Mucosa of descending colon (tissue), 3 donors: ENCODE measurements at regions not wholly inside any gene's neighbourhood (a gene's known extent, or its start where the extent isn't known, plus 50 kb on each side); places are given as distances from the start of the nearest gene placed in this dataset.
"Not testable (repeated sequence)": the region's sequence is repeated elsewhere in the genome, so short reads cannot be mapped to it uniquely, and the experiment has no call there.

Experiments used
- ATAC-seq: fragments of 200-7000 bp; cut with Tn5 transposase; one replicate; pipeline ENCODE4 v1.9.1; 2020; ENCODE audit warnings: mild to moderate bottlenecking, moderate library complexity
- DNase-seq, 3 donors: peaks; one replicate each; pipeline ENCODE4 v3.0.0-alpha.2; 2020
- H3K36me3 ChIP-seq: fragments of 200-600 bp; one replicate; pipeline ENCODE4 v1.8.0; 2021; ENCODE audit warnings: low read depth, mild to moderate bottlenecking
- H3K4me1 ChIP-seq: fragments of 200-600 bp; one replicate; pipeline ENCODE4 v1.8.0; 2021; ENCODE audit warnings: low read depth, mild to moderate bottlenecking
- H3K4me3 ChIP-seq: fragments of 200-600 bp; one replicate; pipeline ENCODE4 v1.8.0; 2021; ENCODE audit warnings: mild to moderate bottlenecking
- H3K9me3 ChIP-seq: fragments of 200-600 bp; one replicate; pipeline ENCODE4 v1.8.0; 2021; ENCODE audit warnings: mild to moderate bottlenecking
- CTCF ChIP-seq: fragments of 200-600 bp; IDR thresholded peaks from one replicate; pipeline ENCODE4 v1.8.0; 2022; ENCODE audit warnings: antibody characterized with exemption, mild to moderate bottlenecking
- intact Hi-C, 2 donors: fragments of 100-400 bp; cut with DNase I in 1 of 2; cut with micrococcal nuclease in 1 of 2; formaldehyde crosslinking; loops; one replicate each; pipeline versions ENCODE4 v1.11.0 to v1.11.1; 2022; cut with DNase I, micrococcal nuclease
- donor health status: DM: no; HTN: no; CAD: no; lungs with moderate emphysema.
- donor health status: DM: no; HTN: no; CAD: no.
- donor health status: DM: no; HTN: yes; CAD: no.

GRCh38 chr2:192407692-192408091 lies 213.0 kb upstream of the TMEFF2 start:
- Histone ChIP-seq H3K36me3 (no peaks in the 10 kb centered on the region), H3K4me1 (no peaks in the 10 kb centered on the region), H3K9me3 (no peaks in the 10 kb centered on the region), H3K4me3 (no peak overlapping the region)
- no peak for DNase-seq
- intact Hi-C loops = no loop called here
- TF ChIP-seq CTCF = no peak
- no peak for ATAC-seq

GRCh38 chr2:192398236-192398635 lies 203.5 kb upstream of the TMEFF2 start:
- DNase-seq = no peak
- ATAC-seq = no peak
- intact Hi-C loops = no loop called here
- Histone ChIP-seq H3K36me3 (no peaks in the 10 kb centered on the region), H3K9me3 (no peaks in the 10 kb centered on the region), H3K4me1 (no peaks in the 10 kb centered on the region), H3K4me3 (no peak overlapping the region)
- TF ChIP-seq CTCF = no peak

- intact Hi-C loops = no loop called here
These were observed 199.9 kb upstream of the TMEFF2 start for GRCh38 chr2:192394605-192395004.

GRCh38 chr2:192391041-192391440 lies 196.3 kb upstream of the TMEFF2 start:
- ATAC-seq (no peak), DNase-seq (no peak)
- Histone ChIP-seq H3K4me3 (no peak overlapping the region), H3K4me1 (no peaks in the 10 kb centered on the region), H3K9me3 (no peaks in the 10 kb centered on the region), H3K36me3 (no peaks in the 10 kb centered on the region)
- intact Hi-C loops = no loop called here
- TF ChIP-seq CTCF = no peak

More at GRCh38 chr2:192394605-192395004, 199.9 kb upstream of the TMEFF2 start:
- DNase-seq (no peak), ATAC-seq (no peak)
- no peak overlapping the region for H3K4me3 ChIP-seq
- TF ChIP-seq CTCF = no peak
- H3K9me3 ChIP-seq = no peaks in the 10 kb centered on the region
- no peaks in the 10 kb centered on the region for H3K4me1 ChIP-seq
- no peaks in the 10 kb centered on the region for H3K36me3 ChIP-seq

- DNase-seq (no peak), ATAC-seq (no peak)
- no peak for TF ChIP-seq CTCF
- no peaks in the 10 kb centered on the region for H3K36me3 ChIP-seq
- H3K4me1 ChIP-seq = no peaks in the 10 kb centered on the region
- intact Hi-C loops = no loop called here
- no peaks in the 10 kb centered on the region for H3K9me3 ChIP-seq
- H3K4me3 ChIP-seq = no peak overlapping the region
These were observed 195.7 kb upstream of the TMEFF2 start for GRCh38 chr2:192390401-192390800.

GRCh38 chr2:192384191-192384590 lies 189.5 kb upstream of the TMEFF2 start:
- ATAC-seq, DNase-seq, intact Hi-C loops, H3K36me3 ChIP-seq, H3K4me3 ChIP-seq, H3K9me3 ChIP-seq, H3K4me1 ChIP-seq: not testable (repeated sequence)
